Ishikawa (cell line): ENCODE measurements at regions not wholly inside any gene's neighbourhood (a gene's known extent, or its start where the extent isn't known, plus 50 kb on each side); places are given as distances from the start of the nearest gene placed in this dataset.

ENCODE experiments used
- CEBPB ChIP-seq: IDR thresholded peaks from 2 replicates; pipeline ENCODE4 v1.6.1; 2012
- CREB1 ChIP-seq: IDR thresholded peaks from 2 replicates; pipeline ENCODE4 v1.6.1; 2012; ENCODE audit warnings: low read depth
- EGR1 ChIP-seq: IDR thresholded peaks from 2 replicates; pipeline ENCODE4 v1.6.1; 2012
- EP300 ChIP-seq: IDR thresholded peaks from 2 replicates; pipeline ENCODE4 v1.6.1; 2012; ENCODE audit warnings: borderline replicate concordance
- NFIC ChIP-seq: IDR thresholded peaks from 2 replicates; pipeline ENCODE4 v1.6.1; 2012
- RAD21 ChIP-seq: IDR thresholded peaks from 2 replicates; pipeline ENCODE4 v1.6.1; 2012; ENCODE audit warnings: low read depth
- TAF1 ChIP-seq: IDR thresholded peaks from 2 replicates; pipeline ENCODE4 v1.6.1; 2012; ENCODE audit warnings: low read depth, mild to moderate bottlenecking
- YY1 ChIP-seq: IDR thresholded peaks from 2 replicates; pipeline ENCODE4 v1.6.1; 2012; ENCODE audit warnings: low read depth
- TF ChIP-seq, protein P1 (sequence below): IDR thresholded peaks from 2 replicates; pipeline ENCODE4 v1.6.1; 2012; ENCODE audit warnings: low read depth, mild to moderate bottlenecking
- TF ChIP-seq, protein P2 (sequence below): IDR thresholded peaks from 2 replicates; pipeline ENCODE4 v1.6.1; 2012

DNA sequence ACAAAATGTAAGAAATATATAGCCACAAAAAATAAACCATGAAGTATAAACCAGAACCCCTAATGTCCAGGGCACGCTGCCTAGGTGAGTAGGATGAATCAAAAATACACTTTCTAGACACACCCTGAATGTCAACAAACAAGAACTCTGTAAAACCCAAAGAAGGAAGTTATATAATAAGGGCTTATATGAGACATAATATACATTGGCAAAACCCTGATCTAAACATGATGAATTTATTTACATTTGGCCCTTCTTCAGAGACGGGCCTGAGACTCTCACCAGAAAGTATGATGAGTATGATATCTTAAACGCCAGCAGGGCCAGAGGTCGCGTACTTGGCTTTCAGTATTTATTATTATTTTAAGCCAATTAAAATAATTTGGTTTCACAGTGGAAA lies 125.1 kb upstream of the FST start:
- TF ChIP-seq, protein P1, sequence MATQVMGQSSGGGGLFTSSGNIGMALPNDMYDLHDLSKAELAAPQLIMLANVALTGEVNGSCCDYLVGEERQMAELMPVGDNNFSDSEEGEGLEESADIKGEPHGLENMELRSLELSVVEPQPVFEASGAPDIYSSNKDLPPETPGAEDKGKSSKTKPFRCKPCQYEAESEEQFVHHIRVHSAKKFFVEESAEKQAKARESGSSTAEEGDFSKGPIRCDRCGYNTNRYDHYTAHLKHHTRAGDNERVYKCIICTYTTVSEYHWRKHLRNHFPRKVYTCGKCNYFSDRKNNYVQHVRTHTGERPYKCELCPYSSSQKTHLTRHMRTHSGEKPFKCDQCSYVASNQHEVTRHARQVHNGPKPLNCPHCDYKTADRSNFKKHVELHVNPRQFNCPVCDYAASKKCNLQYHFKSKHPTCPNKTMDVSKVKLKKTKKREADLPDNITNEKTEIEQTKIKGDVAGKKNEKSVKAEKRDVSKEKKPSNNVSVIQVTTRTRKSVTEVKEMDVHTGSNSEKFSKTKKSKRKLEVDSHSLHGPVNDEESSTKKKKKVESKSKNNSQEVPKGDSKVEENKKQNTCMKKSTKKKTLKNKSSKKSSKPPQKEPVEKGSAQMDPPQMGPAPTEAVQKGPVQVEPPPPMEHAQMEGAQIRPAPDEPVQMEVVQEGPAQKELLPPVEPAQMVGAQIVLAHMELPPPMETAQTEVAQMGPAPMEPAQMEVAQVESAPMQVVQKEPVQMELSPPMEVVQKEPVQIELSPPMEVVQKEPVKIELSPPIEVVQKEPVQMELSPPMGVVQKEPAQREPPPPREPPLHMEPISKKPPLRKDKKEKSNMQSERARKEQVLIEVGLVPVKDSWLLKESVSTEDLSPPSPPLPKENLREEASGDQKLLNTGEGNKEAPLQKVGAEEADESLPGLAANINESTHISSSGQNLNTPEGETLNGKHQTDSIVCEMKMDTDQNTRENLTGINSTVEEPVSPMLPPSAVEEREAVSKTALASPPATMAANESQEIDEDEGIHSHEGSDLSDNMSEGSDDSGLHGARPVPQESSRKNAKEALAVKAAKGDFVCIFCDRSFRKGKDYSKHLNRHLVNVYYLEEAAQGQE, result no peak
- TF ChIP-seq RAD21, result no peak
- TF ChIP-seq YY1, result no peak
- no peak for TF ChIP-seq EP300
- no peak for TF ChIP-seq NFIC
- TF ChIP-seq CREB1, result no peak
- TF ChIP-seq TAF1, result no peak
- TF ChIP-seq, protein P2, sequence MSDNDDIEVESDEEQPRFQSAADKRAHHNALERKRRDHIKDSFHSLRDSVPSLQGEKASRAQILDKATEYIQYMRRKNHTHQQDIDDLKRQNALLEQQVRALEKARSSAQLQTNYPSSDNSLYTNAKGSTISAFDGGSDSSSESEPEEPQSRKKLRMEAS, result no peak
- TF ChIP-seq EGR1, result no peak
- TF ChIP-seq CEBPB, result no peak
